HepG2 (cell line): ENCODE measurements at regions not wholly inside any gene's neighbourhood (a gene's known extent, or its start where the extent isn't known, plus 50 kb on each side); places are given as distances from the start of the nearest gene placed in this dataset.

Experiments used
- ATAC-seq: fragments of 200-7000 bp; cut with Tn5 transposase; 3 replicates; pipeline ENCODE4 v1.9.1; 2020; ENCODE audit warnings: mild to moderate bottlenecking, moderate library complexity
- BruUV-seq: library from RNA; stranded (reverse); fragments of 400-500 nt; replicated peaks from 2 replicates; lab custom pipeline; 2021; lab: Mats Ljungman, UMichigan
- CTCF ChIA-PET: fragments of 300-600 bp; formaldehyde crosslinking; extraction: SDS; loops from one replicate; lab custom pipeline; 2021; ENCODE audit warnings: low total read pairs, inconsistent platforms, low intra/inter-chr PET ratio; lab: Yijun Ruan, JAX
- POLR2A ChIA-PET: fragments of 350-600 bp; sonication (Branson Sonifier 250); formaldehyde crosslinking; loops from one replicate; lab custom pipeline; 2020; ENCODE audit warnings: antibody characterized with exemption, inconsistent platforms; lab: Yijun Ruan, JAX
- DNase-seq: peaks from one replicate; pipeline ENCODE4 v3.0.0-alpha.2; 2015; ENCODE audit warnings: low spot score
- FAIRE-seq: peaks from 3 replicates; lab custom pipeline; 2011; peaks lifted over from hg19 to GRCh38; lab: Jason Lieb, UNC
- H2AFZ ChIP-seq: one replicate; pipeline ENCODE4 v1.6.1; 2011; ENCODE audit warnings: low read length, inconsistent platforms
- H3K27ac ChIP-seq: fragments of 300-600 bp; 3 replicates; pipeline ENCODE4 v1.8.0; 2011; ENCODE audit warnings: mixed run types, mild to moderate bottlenecking, mixed read lengths, low read length, inconsistent platforms; ENCODE audit not compliant: insufficient read depth; ENCODE audit errors: extremely low read length
- H3K27me3 ChIP-seq, 2 experiments: fragments of 200-600 bp in 1 of 2; 2 replicates in 1 of 2; 3 replicates in 1 of 2; pipeline versions ENCODE4 v1.6.0 to v1.8.0; 2011; ENCODE audit warnings: low read length in 2 of 2, mild to moderate bottlenecking in 2 of 2, moderate library complexity in 2 of 2, inconsistent platforms in 1 of 2; ENCODE audit not compliant: insufficient read depth in 2 of 2, control insufficient read depth in 1 of 2
- H3K36me3 ChIP-seq, 2 experiments: fragments of 200-600 bp in 1 of 2; replicated peaks in 1 of 2; 2 replicates in 1 of 2; 3 replicates in 1 of 2; pipeline versions ENCODE4 v1.5.1 to v1.8.0; 2011; ENCODE audit warnings: low read length in 2 of 2, inconsistent platforms in 1 of 2; ENCODE audit not compliant: insufficient read depth in 2 of 2, control insufficient read depth in 1 of 2
- H3K4me1 ChIP-seq: 2 replicates; pipeline ENCODE4 v1.5.1; 2012; ENCODE audit warnings: low read length, inconsistent platforms; ENCODE audit not compliant: insufficient read depth
- H3K4me2 ChIP-seq: 2 replicates; pipeline ENCODE4 v1.6.0; 2011; ENCODE audit warnings: low read depth, low read length, inconsistent platforms
- H3K4me3 ChIP-seq, 3 experiments: fragments of 200-600 bp in 1 of 3; sonication (generic), shearing (Covaris generic) in 1 of 3; replicated peaks in 1 of 3; 2 replicates each; pipeline ENCODE4 v1.5.1; 2011 to 2016; ENCODE audit warnings: low read length in 3 of 3, inconsistent platforms in 2 of 3, low read depth in 2 of 3, mild to moderate bottlenecking in 2 of 3, control low read depth in 1 of 3, mixed read lengths in 1 of 3; ENCODE audit not compliant: insufficient read depth in 1 of 3
- H3K79me2 ChIP-seq: one replicate; pipeline ENCODE4 v1.6.1; 2011; ENCODE audit warnings: low read length, inconsistent platforms; ENCODE audit not compliant: insufficient read depth
- H3K9ac ChIP-seq: 2 replicates; pipeline ENCODE4 v1.6.0; 2011; ENCODE audit warnings: mild to moderate bottlenecking, low read depth, low read length, inconsistent platforms; ENCODE audit not compliant: insufficient read depth
- H3K9me3 ChIP-seq: 2 replicates; pipeline ENCODE4 v1.5.1; 2012; ENCODE audit warnings: mild to moderate bottlenecking, low read length
- H4K20me1 ChIP-seq: 2 replicates; pipeline ENCODE4 v1.6.0; 2011; ENCODE audit warnings: inconsistent platforms, mild to moderate bottlenecking, low read length, moderate library complexity; ENCODE audit not compliant: insufficient read depth
- EHMT2 ChIP-seq: fragments of 200-600 bp; sonication (generic); IDR thresholded peaks from 2 replicates; pipeline ENCODE4 v1.7.0; 2017; ENCODE audit warnings: antibody characterized with exemption, low read depth, low read length, borderline replicate concordance
- HCFC1 ChIP-seq: fragments of 150-350 bp; IDR thresholded peaks from 2 replicates; pipeline ENCODE4 v1.6.1; 2014; ENCODE audit warnings: low read depth, low read length
- HDAC2 ChIP-seq: sonication (generic); formaldehyde crosslinking; IDR thresholded peaks from 2 replicates; pipeline ENCODE4 v1.4.0; 2020; ENCODE audit warnings: missing genetic modification reagents
- HNRNPL ChIP-seq: fragments of 200-400 bp; formaldehyde crosslinking; IDR thresholded peaks from 2 replicates; pipeline ENCODE4 v1.6.1; 2017; ENCODE audit warnings: mild to moderate bottlenecking, low read depth, low read length
- KDM5B ChIP-seq: sonication (generic); formaldehyde crosslinking; IDR thresholded peaks from 2 replicates; pipeline ENCODE4 v1.4.0; 2020; ENCODE audit warnings: missing genetic modification reagents, mild to moderate bottlenecking, borderline replicate concordance
- THAP11 ChIP-seq: IDR thresholded peaks from 2 replicates; pipeline ENCODE4 v1.6.1; 2016; ENCODE audit warnings: missing biosample characterization, missing genetic modification reagents
- ZMAT3 ChIP-seq: sonication (generic); formaldehyde crosslinking; conservative IDR thresholded peaks from 2 replicates; pipeline ENCODE4 v1.7.0; 2021; ENCODE audit warnings: missing genetic modification reagents
- WGBS: methylation state at CpG from one replicate; pipeline ENCODE4 v1.1.6; 2017; ENCODE audit warnings: low lambda C conversion rate; 5-methylcytosine and 5-hydroxymethylcytosine counted together
- in situ Hi-C: cut with HindIII; loops from 2 replicates; pipeline ENCODE4 v1.10.0; 2017; ENCODE audit warnings: low pct_unique_long_range_greater_than_20kb; ENCODE audit not compliant: extremely low pct_ligation_motif_present
- intact Hi-C: fragments of 100-400 bp; cut with micrococcal nuclease; formaldehyde crosslinking; loops from one replicate; pipeline ENCODE4 v1.10.0; 2022; ENCODE audit not compliant: unreplicated experiment
- TF ChIP-seq, protein P1 (sequence below): sonication (generic); formaldehyde crosslinking; IDR thresholded peaks from 2 replicates; pipeline ENCODE4 v1.4.0; 2020; ENCODE audit warnings: missing genetic modification reagents, mild to moderate bottlenecking, borderline replicate concordance

DNA sequence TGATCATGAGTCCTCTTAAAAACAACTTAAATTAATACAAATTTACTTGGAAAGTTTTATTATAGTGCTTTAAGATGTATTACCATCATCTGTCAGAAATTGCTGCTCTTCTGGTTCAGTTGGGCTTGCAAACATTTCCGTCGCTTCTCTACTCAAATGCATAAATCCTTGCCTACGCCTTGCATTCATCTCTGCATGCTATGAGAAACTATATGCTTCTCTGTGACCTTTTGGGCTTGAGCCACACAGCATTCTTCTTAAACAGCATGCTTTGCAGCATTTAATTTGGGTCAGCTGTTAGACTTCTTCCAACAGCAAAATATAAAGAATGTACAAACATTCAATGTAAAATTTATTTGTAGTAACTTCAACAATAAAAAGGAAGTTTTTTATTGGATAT is 305.7 kb upstream of the FLRT2 start:
- no peak for FAIRE-seq
- ChIA-PET CTCF (no interaction called here), POLR2A (no interaction called here)
- Histone ChIP-seq H3K9me3 (peaks cover 73% of the 10 kb centered on the region), H3K4me2 (no peak overlapping the region), H2AFZ (no peak overlapping the region), H3K27ac (no peak overlapping the region), H3K9ac (no peak overlapping the region), H3K79me2 (no peaks in the 10 kb centered on the region), H3K4me3 (no peak overlapping the region), H3K27me3 (no peaks in the 10 kb centered on the region), H3K36me3 (no peaks in the 10 kb centered on the region), H4K20me1 (no peaks in the 10 kb centered on the region), H3K4me1 (no peaks in the 10 kb centered on the region)
- BruUV-seq, result no TSS peak
- DNase-seq, result no peak
- 68% methylated on average over 3 of the region's 3 CpGs for WGBS
- intact Hi-C loops, result no loop called here
- TF ChIP-seq KDM5B, result no peak
- no peak for TF ChIP-seq HCFC1
- TF ChIP-seq EHMT2, result no peak
- TF ChIP-seq, protein P1, sequence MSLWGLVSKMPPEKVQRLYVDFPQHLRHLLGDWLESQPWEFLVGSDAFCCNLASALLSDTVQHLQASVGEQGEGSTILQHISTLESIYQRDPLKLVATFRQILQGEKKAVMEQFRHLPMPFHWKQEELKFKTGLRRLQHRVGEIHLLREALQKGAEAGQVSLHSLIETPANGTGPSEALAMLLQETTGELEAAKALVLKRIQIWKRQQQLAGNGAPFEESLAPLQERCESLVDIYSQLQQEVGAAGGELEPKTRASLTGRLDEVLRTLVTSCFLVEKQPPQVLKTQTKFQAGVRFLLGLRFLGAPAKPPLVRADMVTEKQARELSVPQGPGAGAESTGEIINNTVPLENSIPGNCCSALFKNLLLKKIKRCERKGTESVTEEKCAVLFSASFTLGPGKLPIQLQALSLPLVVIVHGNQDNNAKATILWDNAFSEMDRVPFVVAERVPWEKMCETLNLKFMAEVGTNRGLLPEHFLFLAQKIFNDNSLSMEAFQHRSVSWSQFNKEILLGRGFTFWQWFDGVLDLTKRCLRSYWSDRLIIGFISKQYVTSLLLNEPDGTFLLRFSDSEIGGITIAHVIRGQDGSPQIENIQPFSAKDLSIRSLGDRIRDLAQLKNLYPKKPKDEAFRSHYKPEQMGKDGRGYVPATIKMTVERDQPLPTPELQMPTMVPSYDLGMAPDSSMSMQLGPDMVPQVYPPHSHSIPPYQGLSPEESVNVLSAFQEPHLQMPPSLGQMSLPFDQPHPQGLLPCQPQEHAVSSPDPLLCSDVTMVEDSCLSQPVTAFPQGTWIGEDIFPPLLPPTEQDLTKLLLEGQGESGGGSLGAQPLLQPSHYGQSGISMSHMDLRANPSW (CRISPR knock-in tag), result no peak
- no peak for TF ChIP-seq ZMAT3 (CRISPR knock-in tag)
- TF ChIP-seq HDAC2 (CRISPR knock-in tag), result no peak
- no peak for TF ChIP-seq HNRNPL
- TF ChIP-seq THAP11 (CRISPR knock-in tag), result no peak
- in situ Hi-C loops, result no loop called here
- ATAC-seq, result no peak
